VCaP (cell line): ENCODE measurements at regions not wholly inside any gene's neighbourhood (a gene's known extent, or its start where the extent isn't known, plus 50 kb on each side); places are given as distances from the start of the nearest gene placed in this dataset.

Experiments
- H3K27ac ChIP-seq: fragments of 450-650 bp; 2 replicates; pipeline ENCODE4 v1.5.1; 2017
- CTCF ChIP-seq: fragments of 450-650 bp; conservative IDR thresholded peaks from 2 replicates; pipeline ENCODE4 v1.5.1; 2017; ENCODE audit warnings: mild to moderate bottlenecking, moderate library complexity

DNA sequence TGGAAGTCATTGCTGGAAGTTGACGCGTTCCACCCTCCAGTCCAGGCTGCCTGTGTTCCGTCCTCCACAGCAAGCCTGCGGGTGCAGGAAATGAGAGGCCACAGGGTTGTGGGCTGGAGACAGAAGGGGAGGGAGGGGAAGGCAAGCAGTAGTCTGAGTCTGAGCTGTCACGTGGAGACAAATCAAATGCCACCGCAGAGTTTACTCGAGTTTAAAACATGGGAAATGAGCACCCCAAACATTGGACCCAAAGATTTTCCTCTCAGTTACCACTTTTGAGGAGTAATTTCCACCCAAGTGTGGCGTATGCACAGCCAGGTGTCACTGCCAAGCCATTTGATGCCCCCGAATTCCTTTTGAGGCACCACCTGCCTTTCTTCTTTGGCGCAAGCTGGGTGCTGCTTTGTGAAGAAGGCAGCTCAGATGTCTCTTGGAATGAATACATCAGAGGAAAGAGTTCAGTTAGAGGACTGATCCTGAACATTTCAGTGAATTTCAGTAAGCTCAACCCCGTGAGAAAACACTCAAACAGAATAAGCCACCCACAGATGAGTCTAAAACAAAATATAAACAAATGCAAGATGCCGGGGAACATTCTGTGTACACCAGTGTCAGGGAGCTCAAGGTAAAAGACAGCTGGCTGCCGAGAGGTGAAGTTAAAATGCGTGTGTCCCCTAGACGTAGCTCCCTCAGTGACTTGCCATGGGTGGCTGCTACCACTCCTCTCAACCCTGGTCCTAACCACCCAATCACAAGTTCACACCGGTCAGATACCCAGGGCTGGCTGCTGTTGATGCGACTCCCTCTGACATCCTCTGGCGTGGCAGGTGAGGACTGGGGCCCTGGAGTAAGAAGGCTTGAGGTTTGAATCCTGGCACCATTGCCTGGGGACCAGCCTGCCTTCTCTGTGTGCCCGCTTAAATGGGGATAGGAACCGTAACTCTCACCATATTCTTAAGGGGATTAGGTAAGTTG is 203.8 kb downstream of the UACA start:
- no peak overlapping the region for H3K27ac ChIP-seq
- no peak for TF ChIP-seq CTCF

DNA sequence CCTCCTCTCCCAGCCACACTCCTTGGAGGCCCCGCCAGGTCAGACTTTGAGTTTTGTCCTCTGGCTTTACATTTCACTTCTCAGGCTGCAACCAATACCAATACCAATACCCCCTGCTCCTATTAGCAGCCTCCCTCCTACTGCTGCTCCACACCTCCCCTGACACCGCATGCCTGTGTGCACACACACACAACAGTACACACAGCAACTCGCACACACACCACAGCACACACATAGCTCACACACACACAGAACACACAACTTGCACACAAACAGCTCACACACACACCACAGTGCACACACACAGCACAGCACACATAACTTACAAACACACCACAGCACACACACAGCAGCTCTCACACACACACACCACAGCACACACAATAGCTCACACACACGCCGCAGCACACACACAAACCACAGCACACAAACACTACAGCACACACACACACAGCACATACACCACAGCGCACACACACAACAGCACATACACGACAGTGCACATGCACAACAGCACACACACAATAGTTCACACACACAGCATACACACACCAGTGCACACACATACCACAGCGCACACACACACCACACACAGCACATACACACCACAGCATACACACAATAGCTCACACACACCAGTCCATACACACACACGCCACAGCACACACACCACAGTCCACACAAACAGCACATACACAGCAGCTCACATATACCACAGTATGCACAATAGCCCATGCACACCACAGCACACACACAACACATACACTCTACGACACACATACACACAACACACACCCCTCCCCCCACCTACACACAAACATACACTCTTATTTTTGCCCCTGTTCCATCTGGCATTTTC is 204.7 kb downstream of the UACA start:
- no peak for TF ChIP-seq CTCF
- H3K27ac ChIP-seq, result no peak overlapping the region

- H3K27ac ChIP-seq, result no peak overlapping the region
- no peak for TF ChIP-seq CTCF
Observed at GRCh38 chr15:70557521-70558258, 205.7 kb downstream of the UACA start.

- H3K27ac ChIP-seq, result no peak overlapping the region
- TF ChIP-seq CTCF, result no peak
Observed at GRCh38 chr15:70556779-70557178, 206.6 kb downstream of the UACA start.

DNA sequence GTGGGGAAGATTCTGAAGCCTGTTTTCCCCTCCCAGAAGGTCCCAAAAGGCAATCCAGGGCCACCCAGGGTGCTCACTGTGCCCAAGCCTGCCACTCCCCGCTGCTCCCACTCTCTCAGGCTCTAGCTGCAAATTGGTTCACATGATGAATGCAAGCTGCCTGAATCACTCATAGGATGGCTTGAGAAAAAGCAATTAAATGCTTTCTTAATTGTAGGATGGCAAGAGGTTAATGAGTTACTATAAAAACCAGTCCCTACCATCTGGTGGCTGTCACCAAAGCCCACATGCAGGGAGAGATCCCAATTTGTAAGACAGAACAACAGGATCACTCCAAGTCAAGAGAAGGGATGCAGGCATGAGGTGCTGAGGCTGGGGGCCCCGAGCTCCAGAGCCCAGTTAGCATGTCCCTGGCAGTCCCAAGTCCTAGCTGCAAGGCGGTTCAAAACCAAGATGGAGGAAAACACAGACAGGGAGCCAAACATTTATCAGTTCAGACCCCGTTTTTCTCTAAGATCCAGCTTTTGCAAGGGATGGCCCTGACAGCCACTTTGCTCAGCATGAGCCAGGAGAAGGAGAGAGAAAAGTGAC is 207.1 kb downstream of the UACA start:
- no peak for TF ChIP-seq CTCF
- H3K27ac ChIP-seq, result no peak overlapping the region

DNA sequence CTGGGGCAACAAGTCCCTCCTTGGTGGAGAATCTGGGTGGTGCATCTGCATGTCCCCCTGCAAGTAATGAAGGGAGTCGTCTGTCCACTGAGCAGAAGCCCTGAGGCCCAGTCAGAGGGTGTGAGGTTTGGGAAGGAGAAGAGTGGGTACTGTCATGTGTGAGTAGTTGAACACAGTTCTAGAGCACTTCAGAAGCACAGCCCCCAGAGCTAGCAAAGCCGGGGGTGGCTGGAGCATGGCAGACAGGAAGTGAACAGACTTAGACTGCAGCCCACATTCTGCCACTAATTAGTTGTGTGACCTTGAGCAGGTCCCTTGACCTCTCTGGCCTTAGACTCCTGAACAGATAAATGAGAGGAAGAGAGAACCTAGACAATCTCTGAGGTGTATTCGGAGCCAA is 207.6 kb downstream of the UACA start:
- no peak for TF ChIP-seq CTCF

More for the DNA sequence above, 207.6 kb downstream of the UACA start:
- H3K27ac ChIP-seq, result no peak overlapping the region
